HEK293T (cell line): ENCODE measurements at regions not wholly inside any gene's neighbourhood (a gene's known extent, or its start where the extent isn't known, plus 50 kb on each side); places are given as distances from the start of the nearest gene placed in this dataset.

Experiments used
- CTBP1 ChIP-seq: fragments of 450-650 bp; IDR thresholded peaks from 2 replicates; pipeline ENCODE4 v1.6.1; 2016; ENCODE audit warnings: borderline replicate concordance
- ELF4 ChIP-seq: fragments of 450-650 bp; IDR thresholded peaks from 2 replicates; pipeline ENCODE4 v1.6.1; 2017; ENCODE audit warnings: antibody characterized with exemption
- FOXM1 ChIP-seq: fragments of 450-650 bp; IDR thresholded peaks from 2 replicates; pipeline ENCODE4 v1.6.1; 2017; ENCODE audit warnings: mild to moderate bottlenecking, borderline replicate concordance
- ZNF384 ChIP-seq: fragments of 450-650 bp; IDR thresholded peaks from 2 replicates; pipeline ENCODE4 v1.6.1; 2016

GRCh38 chrX:10926404-10926803 lies 184.7 kb upstream of the HCCS start:
- TF ChIP-seq ZNF384 (no peak), FOXM1 (no peak), ELF4 (no peak), CTBP1 (no peak)
